ENCODE measurements at regions not wholly inside any gene's neighbourhood (a gene's known extent, or its start where the extent isn't known, plus 50 kb on each side); places are given as distances from the start of the nearest gene placed in this dataset.
"Not testable (repeated sequence)": the region's sequence is repeated elsewhere in the genome, so short reads cannot be mapped to it uniquely, and the experiment has no call there.

DNA sequence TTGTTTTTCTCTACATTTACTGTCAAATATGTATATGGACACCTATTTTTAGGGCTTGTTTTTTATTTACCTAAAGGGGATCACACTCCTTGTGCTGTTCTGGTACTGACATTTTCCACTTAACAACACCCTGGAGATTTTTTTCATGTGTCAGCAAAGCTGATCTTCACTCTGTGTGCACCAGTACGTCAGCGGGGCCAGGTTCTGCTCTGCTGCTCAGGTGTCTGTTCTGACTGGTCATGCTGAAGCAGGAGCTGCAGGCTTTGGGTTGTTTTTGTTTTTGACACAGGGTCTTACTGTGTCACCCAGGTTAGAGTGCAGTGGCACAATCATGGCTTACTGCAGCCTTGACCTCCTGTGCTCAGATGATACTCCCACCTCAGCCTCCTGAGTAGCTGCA, 81.9 kb upstream of the CCND2 start:
- DNase-seq (ENCODE audit: low read depth in 2 of 2), result no peak

- no peak for DNase-seq (ENCODE audit: low read depth in 2 of 2)
Measured at GRCh38 chr12:4191149-4191548, 82.4 kb upstream of the CCND2 start.

- DNase-seq (ENCODE audit: low read depth in 2 of 2), result no peak
Measured at GRCh38 chr12:4190366-4191063, 83.0 kb upstream of the CCND2 start.

DNA sequence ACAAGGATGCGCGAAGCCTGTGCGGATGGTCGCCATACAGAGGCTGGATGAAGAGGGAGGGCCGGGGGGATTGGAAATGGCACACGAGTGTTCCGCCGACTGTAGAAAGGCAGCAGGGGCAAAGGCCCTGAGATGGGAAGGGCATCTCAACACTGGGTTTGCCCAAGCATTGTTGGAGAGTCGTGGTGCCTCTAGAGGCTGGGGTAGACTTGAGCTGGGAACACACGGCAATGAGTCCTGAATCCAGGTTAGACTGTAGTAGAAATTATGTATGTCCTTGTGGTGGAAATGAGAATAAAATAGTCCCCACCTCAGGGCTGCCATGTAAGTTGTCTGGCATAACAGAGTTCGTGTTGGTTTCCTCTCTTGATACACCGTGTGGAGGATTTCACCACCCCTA, 83.8 kb upstream of the CCND2 start:
- no peak for DNase-seq (ENCODE audit: low read depth in 2 of 2)

GRCh38 chr12:4187916-4188315, 85.6 kb upstream of the CCND2 start:
- DNase-seq (ENCODE audit: low read depth in 2 of 2), result no peak

DNA sequence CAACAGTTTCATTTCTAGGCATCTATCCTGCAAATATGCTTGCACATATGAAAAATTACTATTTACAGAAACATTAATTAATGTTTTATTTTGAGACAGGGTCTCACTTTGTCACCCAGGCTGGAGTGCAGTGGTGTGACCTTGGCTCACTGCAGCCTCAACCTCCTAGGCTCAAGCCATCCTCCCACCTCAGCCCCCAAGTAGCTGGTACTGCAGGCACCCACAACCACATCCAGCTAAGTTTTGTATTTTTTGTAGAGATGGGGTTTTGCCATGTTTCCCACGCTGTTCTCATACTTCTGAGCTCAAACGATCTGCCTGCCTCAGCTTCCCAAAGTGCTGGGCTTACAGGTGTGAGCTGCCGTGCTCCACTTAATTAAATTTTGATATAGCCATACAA, 86.2 kb upstream of the CCND2 start:
- DNase-seq (ENCODE audit: low read depth in 2 of 2), result not testable (repeated sequence)

- DNase-seq (ENCODE audit: low read depth in 2 of 2), result no peak
Measured at GRCh38 chr12:4178424-4179170, 95.0 kb upstream of the CCND2 start.

DNA sequence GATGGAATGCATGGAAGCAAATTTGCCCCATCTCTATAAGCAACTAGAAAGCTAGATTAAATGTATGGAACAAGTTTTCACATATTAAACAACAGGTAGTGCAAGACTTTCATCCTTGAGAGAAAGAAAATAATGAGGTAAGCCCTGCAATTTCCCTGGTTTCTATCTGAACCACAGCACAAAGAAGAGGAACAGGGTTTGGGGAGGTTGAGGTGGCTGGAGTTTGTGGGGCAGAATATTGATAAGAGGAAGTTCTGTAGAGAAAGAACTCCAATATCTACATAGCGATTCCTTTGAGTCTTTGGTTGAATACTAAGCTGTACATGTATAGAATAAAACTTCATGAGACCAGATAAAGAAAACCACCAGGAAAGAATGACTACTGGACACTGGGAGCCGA, 96.3 kb upstream of the CCND2 start:
- no peak for DNase-seq (ENCODE audit: low read depth in 2 of 2)

GRCh38 chr12:4176168-4176567, 97.4 kb upstream of the CCND2 start:
- DNase-seq (ENCODE audit: low read depth in 2 of 2), result no peak

DNA sequence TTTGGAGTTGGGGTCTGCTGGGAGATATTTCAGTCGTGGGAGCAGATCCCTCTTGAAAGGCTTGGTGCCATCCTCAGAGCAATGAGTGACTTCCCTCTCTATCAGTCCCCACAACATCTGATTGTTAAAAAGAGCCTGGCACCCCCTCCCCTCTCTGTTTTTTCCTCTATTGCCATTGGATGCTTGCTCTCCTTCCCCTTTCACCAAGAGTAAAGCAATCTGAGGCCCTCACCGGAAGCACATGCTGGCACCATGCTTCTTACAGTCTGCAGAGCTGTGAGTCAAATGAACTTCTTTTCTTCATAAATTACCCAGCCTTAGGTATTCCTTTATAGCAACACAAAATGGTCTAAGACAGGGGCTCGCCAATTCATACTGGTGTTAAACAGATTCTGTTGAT, 99.1 kb upstream of the CCND2 start:
- DNase-seq (ENCODE audit: low read depth in 2 of 2), result no peak

DNA sequence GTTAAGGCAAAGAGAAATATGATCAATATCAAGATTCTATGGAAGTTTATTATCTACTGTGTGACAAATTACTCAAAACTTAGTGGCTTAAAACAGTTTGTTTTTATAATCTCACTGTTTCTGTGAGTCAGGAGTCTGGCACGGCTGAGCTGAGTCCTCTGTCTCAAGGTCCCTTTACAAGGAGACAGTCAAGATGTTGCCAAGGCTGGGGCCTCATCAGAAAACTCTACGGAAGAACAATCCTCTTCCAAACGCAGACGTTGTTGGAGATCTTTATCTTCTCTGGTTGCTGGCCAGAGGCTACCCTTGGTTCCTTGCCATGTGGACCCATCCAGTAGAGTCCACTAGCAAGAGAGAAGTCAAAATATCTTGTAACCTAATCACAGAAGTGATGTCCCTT, 100.6 kb upstream of the CCND2 start:
- DNase-seq (ENCODE audit: low read depth in 2 of 2), result no peak

- no peak for DNase-seq (ENCODE audit: low read depth in 2 of 2)
Measured at GRCh38 chr12:4171742-4172141, 101.8 kb upstream of the CCND2 start.

- DNase-seq (ENCODE audit: low read depth in 2 of 2), result no peak
Measured at GRCh38 chr12:4169959-4170358, 103.6 kb upstream of the CCND2 start.

- DNase-seq (ENCODE audit: low read depth in 2 of 2), result no peak
Measured at GRCh38 chr12:4169531-4169930, 104.0 kb upstream of the CCND2 start.

GRCh38 chr12:4168036-4168435, 105.5 kb upstream of the CCND2 start:
- DNase-seq (ENCODE audit: low read depth in 2 of 2), result no peak

GRCh38 chr12:4164559-4165558, 108.7 kb upstream of the CCND2 start:
- peak; percentile 33 to 38 for DNase-seq (ENCODE audit: low read depth in 2 of 2)

DNA sequence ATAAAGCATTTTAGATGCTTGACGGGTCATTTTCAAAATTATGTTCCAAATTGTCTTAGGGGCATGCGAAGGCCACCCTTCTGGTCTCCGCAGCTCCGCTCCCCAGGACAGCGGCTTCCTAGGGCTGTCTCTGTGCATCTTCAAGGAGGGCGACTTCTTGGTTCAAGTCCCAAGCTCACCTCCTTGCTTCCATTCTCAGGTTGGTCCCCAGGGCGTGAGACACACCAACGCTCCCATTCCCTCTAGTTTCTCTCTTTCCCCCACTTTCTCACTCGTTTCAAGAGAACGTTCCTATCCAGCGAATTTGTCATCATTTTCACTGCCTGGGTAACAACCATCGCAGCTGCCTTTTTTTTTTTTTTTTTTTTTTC, 109.4 kb upstream of the CCND2 start:
- DNase-seq (ENCODE audit: low read depth in 2 of 2), result no peak

- DNase-seq (ENCODE audit: low read depth in 2 of 2), result no peak
Measured at GRCh38 chr12:4161718-4162117, 111.8 kb upstream of the CCND2 start.

DNA sequence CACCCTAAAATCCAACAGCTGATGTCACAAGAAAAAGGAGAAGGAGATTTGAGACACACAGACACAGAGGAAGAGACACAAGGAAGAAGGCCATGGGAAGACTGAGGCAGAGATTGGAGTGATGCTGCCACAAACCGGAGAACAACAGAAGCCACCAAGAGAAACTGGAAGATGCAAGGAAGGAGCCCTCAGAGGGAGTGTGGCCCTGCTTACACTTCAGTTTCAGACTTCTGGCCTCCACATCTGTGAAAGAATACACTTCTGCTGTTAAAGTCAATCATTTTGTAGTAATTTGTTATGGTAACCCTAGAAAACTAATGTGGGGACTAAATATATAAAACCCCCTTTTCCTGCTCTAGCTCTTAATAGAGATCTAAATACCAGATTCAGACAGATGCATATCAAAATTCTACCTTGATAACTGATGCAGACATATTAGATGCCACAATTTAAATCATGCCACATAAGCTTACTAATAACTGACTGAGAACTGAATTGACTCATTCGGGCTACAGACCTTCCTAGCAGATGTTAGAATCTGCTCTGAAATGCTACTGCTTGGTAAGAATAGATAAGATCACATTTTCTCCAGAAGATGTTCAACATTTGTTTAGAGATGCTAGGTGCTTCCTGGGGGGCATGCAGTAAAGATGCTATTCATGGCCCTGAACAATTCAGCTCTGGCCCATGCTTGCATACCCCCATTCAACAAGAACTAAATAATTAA, 113.1 kb upstream of the CCND2 start:
- DNase-seq (ENCODE audit: low read depth in 2 of 2), result no peak

GRCh38 chr12:4159851-4160250, 113.7 kb upstream of the CCND2 start:
- no peak for DNase-seq (ENCODE audit: low read depth in 2 of 2)

- no peak for DNase-seq (ENCODE audit: low read depth in 2 of 2)
Measured at GRCh38 chr12:4158306-4158705, 115.3 kb upstream of the CCND2 start.

- no peak for DNase-seq (ENCODE audit: low read depth in 2 of 2)
Measured at GRCh38 chr12:4157122-4157521, 116.4 kb upstream of the CCND2 start.

Data from activated CD4-positive, alpha-beta T cell treated with anti-CD3 and anti-CD28 coated beads for 24 hours (primary cell).